ENCODE measurements at regions not wholly inside any gene's neighbourhood (a gene's known extent, or its start where the extent isn't known, plus 50 kb on each side); places are given as distances from the start of the nearest gene placed in this dataset.
A peak's percentile ranks its signal among the peaks of the same experiment; 100 is the strongest.

DNA sequence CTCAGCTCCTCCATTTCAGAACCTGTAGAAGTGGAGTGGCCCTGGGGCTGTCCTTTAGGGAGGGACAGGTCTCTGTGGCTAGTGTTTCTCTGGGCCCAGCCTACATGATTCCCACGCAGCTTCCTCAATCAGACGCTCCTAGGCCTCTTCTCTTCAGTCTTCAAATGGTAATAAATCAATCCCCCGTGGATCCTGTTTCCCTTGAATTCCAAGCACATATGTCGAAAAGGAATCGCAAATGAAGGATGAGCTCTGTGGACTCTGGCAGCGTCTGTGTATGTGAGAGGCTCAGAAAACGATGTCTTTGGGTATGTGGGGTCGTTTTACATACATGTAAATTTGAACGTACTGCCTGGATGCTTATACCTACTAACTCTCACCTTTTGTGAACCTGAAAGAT lies 98.5 kb upstream of the ST8SIA3 start:
- no peak overlapping the region for H3K4me3 Mint-ChIP-seq (ENCODE audit: unreplicated experiment)
- H3K27ac Mint-ChIP-seq (ENCODE audit: unreplicated experiment), result peak overlapping the region; percentile 59
- TF ChIP-seq, protein P1, sequence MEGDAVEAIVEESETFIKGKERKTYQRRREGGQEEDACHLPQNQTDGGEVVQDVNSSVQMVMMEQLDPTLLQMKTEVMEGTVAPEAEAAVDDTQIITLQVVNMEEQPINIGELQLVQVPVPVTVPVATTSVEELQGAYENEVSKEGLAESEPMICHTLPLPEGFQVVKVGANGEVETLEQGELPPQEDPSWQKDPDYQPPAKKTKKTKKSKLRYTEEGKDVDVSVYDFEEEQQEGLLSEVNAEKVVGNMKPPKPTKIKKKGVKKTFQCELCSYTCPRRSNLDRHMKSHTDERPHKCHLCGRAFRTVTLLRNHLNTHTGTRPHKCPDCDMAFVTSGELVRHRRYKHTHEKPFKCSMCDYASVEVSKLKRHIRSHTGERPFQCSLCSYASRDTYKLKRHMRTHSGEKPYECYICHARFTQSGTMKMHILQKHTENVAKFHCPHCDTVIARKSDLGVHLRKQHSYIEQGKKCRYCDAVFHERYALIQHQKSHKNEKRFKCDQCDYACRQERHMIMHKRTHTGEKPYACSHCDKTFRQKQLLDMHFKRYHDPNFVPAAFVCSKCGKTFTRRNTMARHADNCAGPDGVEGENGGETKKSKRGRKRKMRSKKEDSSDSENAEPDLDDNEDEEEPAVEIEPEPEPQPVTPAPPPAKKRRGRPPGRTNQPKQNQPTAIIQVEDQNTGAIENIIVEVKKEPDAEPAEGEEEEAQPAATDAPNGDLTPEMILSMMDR (IDR thresholded peaks at IDR 0.05; ENCODE audit: partially characterized antibody, unreplicated experiment), result no peak
- peaks cover 5% of the 10 kb centered on the region for H3K9me3 Mint-ChIP-seq (ENCODE audit: unreplicated experiment)
- H3K4me1 Mint-ChIP-seq (ENCODE audit: low read depth, unreplicated experiment), result peaks cover 6% of the 10 kb centered on the region
- H3K36me3 Mint-ChIP-seq (ENCODE audit: unreplicated experiment), result no peaks in the 10 kb centered on the region
- DNase-seq, result no peak
- H3K27me3 Mint-ChIP-seq (ENCODE audit: unreplicated experiment), result no peaks in the 10 kb centered on the region

DNA sequence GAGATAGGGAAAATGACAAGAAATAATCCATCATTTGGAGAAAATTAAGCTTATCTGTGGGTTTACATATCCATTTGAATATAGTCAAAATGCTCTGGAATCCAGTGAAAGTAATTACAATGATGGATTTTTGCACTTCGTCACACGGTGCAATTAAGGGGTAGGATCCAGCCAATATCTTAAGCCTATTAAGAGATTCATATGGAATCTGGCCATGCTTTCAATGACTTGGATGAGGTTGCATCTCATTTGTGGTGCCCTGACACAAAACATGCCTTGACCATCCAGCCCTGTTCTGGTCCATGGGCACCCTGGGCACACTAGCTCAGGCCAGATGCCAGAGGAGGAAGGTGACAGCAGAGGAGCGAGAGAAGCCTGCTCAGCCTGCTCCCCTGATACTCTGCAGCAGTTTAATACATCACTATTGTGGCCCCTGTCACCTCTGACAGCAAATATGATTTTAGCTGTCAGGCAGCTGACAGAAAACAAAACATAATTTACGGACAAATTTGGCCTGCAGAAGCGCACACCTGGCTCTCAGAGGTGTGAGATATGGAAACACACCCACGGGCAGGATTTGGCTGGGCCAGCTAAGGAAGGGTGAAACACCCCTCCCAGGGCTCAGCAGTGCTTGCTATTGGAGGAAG lies 94.1 kb upstream of the ST8SIA3 start:
- no peak overlapping the region for H3K27ac Mint-ChIP-seq (ENCODE audit: unreplicated experiment)
- peaks cover 9% of the 10 kb centered on the region for H3K9me3 Mint-ChIP-seq (ENCODE audit: unreplicated experiment)
- H3K4me1 Mint-ChIP-seq (ENCODE audit: low read depth, unreplicated experiment), result peaks cover 5% of the 10 kb centered on the region

DNA sequence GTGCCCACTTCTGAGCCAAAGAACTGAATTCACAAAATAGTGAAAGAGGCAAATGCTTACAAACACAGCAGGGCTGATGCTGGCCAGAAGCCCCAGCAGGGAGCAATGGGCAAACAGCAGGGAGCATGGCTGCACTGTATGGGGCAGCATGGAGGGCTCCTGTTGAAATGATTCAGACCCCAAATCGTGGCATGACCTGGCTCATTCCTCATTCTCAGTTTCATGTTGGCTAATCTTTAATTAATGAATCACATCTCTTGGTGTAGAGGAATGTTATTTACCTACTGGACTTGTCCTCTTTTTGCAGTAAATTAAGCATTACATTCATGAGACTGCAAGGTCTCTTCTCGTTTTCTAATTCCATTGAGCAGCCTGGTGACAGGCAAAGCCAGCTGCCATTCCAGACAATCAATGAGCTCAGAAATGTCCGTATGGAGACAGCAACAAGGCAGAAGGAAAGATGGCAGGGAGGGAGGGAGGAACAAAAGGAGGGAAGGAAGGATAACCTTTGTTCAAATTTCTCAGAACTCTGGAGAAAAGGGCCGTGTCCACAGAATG lies 84.9 kb upstream of the ST8SIA3 start:
- peak; percentile 35 for DNase-seq
- TF ChIP-seq, protein P1 (IDR thresholded peaks at IDR 0.05; ENCODE audit: partially characterized antibody, unreplicated experiment), result no peak
- H3K36me3 Mint-ChIP-seq (ENCODE audit: unreplicated experiment), result peaks cover 7% of the 10 kb centered on the region
- H3K27ac Mint-ChIP-seq (ENCODE audit: unreplicated experiment), result peak overlapping the region; percentile 82
- H3K9me3 Mint-ChIP-seq (ENCODE audit: unreplicated experiment), result peaks cover 8% of the 10 kb centered on the region
- no peak overlapping the region for H3K4me3 Mint-ChIP-seq (ENCODE audit: unreplicated experiment)
- peaks cover 5% of the 10 kb centered on the region for H3K27me3 Mint-ChIP-seq (ENCODE audit: unreplicated experiment)
- peaks cover 14% of the 10 kb centered on the region for H3K4me1 Mint-ChIP-seq (ENCODE audit: low read depth, unreplicated experiment)

More for the DNA sequence above, 94.1 kb upstream of the ST8SIA3 start:
- TF ChIP-seq, protein P1 (IDR thresholded peaks at IDR 0.05; ENCODE audit: partially characterized antibody, unreplicated experiment), result no peak
- H3K4me3 Mint-ChIP-seq (ENCODE audit: unreplicated experiment), result no peak overlapping the region
- DNase-seq, result no peak
- H3K36me3 Mint-ChIP-seq (ENCODE audit: unreplicated experiment), result no peaks in the 10 kb centered on the region
- H3K27me3 Mint-ChIP-seq (ENCODE audit: unreplicated experiment), result no peaks in the 10 kb centered on the region

DNA sequence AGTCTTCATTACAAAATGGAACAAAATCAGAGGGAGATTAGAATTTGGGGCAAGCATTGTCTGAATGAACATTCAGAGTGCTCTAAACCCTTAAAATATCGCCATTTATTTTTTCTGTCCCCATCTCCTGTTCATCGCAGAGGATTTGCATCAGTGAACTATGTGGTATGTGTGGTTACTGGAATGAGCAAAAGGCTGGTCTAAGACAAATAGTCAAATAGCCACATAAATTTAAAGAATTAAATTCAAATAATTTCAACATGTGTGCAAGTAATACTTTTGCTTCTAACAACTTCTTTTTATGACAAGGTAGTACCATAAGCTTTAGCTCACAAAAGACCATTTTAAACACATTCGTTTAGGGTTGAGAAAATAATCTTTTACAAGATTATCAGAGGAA lies 82.6 kb upstream of the ST8SIA3 start:
- Mint-ChIP-seq H3K4me3 (ENCODE audit: unreplicated experiment) (no peak overlapping the region), H3K36me3 (ENCODE audit: unreplicated experiment) (peaks cover 7% of the 10 kb centered on the region), H3K9me3 (ENCODE audit: unreplicated experiment) (peaks cover 8% of the 10 kb centered on the region), H3K4me1 (ENCODE audit: low read depth, unreplicated experiment) (peaks cover 14% of the 10 kb centered on the region), H3K27me3 (ENCODE audit: unreplicated experiment) (peaks cover 5% of the 10 kb centered on the region), H3K27ac (ENCODE audit: unreplicated experiment) (no peak overlapping the region)
- TF ChIP-seq, protein P1 (IDR thresholded peaks at IDR 0.05; ENCODE audit: partially characterized antibody, unreplicated experiment), result no peak
- DNase-seq, result no peak

DNA sequence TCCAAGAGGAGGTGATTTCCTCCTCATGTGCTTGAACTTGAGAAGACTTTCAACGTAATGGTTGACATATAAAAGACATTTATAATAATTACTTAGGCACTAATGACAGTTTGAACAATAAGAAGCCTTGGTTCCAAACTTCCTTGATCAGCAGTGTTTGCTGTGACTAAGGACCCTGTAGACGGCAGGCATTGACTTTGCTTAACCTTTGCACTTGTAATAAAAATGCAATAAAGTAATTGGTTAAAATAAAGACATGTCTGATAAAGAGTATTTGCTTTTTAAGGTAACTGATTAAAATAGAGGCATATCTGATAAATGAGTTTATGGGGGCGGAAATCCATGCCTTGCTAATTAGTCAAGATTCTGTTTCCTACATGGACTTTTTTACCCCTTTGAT lies 82.2 kb upstream of the ST8SIA3 start:
- H3K9me3 Mint-ChIP-seq (ENCODE audit: unreplicated experiment), result peaks cover 8% of the 10 kb centered on the region
- TF ChIP-seq, protein P1 (IDR thresholded peaks at IDR 0.05; ENCODE audit: partially characterized antibody, unreplicated experiment), result no peak
- H3K27ac Mint-ChIP-seq (ENCODE audit: unreplicated experiment), result no peak overlapping the region
- H3K4me1 Mint-ChIP-seq (ENCODE audit: low read depth, unreplicated experiment), result peaks cover 14% of the 10 kb centered on the region
- no peak for DNase-seq
- peaks cover 5% of the 10 kb centered on the region for H3K27me3 Mint-ChIP-seq (ENCODE audit: unreplicated experiment)
- no peak overlapping the region for H3K4me3 Mint-ChIP-seq (ENCODE audit: unreplicated experiment)
- H3K36me3 Mint-ChIP-seq (ENCODE audit: unreplicated experiment), result peaks cover 7% of the 10 kb centered on the region

Measured in glutamatergic neuron (in vitro differentiated cells).